ENCODE measurements at regions not wholly inside any gene's neighbourhood (a gene's known extent, or its start where the extent isn't known, plus 50 kb on each side); places are given as distances from the start of the nearest gene placed in this dataset.

DNA sequence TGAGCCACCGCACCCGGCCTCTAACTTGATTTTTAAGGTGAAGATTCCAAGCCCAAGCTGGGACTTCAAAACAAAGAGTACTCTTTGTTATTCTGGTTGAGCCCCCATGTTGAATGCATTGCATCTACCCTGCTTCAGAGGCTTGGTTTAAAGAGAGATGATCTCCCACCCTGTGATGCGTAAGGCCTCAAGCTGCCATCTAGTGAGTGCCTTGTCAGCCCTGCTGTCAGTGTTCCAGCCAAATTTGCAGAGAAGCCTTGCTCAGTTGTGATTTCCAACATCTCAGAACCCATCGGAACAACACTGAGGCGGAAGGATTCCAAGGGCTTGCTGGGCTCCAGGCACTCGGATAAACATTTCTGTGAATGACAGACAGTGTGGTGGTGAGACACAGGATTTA is 210.7 kb upstream of the RGMA start:
- POLR2A ChIA-PET: no interaction called here
- DNase-seq (ENCODE audit: low read depth, low spot score): no peak
- Histone ChIP-seq H3K9me3 (ENCODE audit: control insufficient read depth, insufficient read depth, low read length) (peaks cover 29% of the 10 kb centered on the region), H3K4me3 (ENCODE audit: low read depth, low read length) (no peak overlapping the region), H3K27me3 (ENCODE audit: control insufficient read depth, insufficient read depth, low read length) (no peaks in the 10 kb centered on the region), H3K27ac (ENCODE audit: low read depth, low read length) (no peak overlapping the region)
- TF ChIP-seq, protein P1, sequence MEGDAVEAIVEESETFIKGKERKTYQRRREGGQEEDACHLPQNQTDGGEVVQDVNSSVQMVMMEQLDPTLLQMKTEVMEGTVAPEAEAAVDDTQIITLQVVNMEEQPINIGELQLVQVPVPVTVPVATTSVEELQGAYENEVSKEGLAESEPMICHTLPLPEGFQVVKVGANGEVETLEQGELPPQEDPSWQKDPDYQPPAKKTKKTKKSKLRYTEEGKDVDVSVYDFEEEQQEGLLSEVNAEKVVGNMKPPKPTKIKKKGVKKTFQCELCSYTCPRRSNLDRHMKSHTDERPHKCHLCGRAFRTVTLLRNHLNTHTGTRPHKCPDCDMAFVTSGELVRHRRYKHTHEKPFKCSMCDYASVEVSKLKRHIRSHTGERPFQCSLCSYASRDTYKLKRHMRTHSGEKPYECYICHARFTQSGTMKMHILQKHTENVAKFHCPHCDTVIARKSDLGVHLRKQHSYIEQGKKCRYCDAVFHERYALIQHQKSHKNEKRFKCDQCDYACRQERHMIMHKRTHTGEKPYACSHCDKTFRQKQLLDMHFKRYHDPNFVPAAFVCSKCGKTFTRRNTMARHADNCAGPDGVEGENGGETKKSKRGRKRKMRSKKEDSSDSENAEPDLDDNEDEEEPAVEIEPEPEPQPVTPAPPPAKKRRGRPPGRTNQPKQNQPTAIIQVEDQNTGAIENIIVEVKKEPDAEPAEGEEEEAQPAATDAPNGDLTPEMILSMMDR (IDR thresholded peaks at IDR 0.05; ENCODE audit: low read depth, low read length): no peak
- CTCF ChIA-PET: no interaction called here

GRCh38 chr15:93298901-93299300 is 209.9 kb upstream of the RGMA start:
- Histone ChIP-seq H3K27me3 (ENCODE audit: control insufficient read depth, insufficient read depth, low read length) (no peaks in the 10 kb centered on the region), H3K4me3 (ENCODE audit: low read depth, low read length) (no peak overlapping the region), H3K9me3 (ENCODE audit: control insufficient read depth, insufficient read depth, low read length) (peaks cover 29% of the 10 kb centered on the region), H3K27ac (ENCODE audit: low read depth, low read length) (no peak overlapping the region)
- DNase-seq (ENCODE audit: low read depth, low spot score): no peak
- POLR2A ChIA-PET: no interaction called here
- TF ChIP-seq, protein P1 (IDR thresholded peaks at IDR 0.05; ENCODE audit: low read depth, low read length): no peak
- CTCF ChIA-PET: no interaction called here

DNA sequence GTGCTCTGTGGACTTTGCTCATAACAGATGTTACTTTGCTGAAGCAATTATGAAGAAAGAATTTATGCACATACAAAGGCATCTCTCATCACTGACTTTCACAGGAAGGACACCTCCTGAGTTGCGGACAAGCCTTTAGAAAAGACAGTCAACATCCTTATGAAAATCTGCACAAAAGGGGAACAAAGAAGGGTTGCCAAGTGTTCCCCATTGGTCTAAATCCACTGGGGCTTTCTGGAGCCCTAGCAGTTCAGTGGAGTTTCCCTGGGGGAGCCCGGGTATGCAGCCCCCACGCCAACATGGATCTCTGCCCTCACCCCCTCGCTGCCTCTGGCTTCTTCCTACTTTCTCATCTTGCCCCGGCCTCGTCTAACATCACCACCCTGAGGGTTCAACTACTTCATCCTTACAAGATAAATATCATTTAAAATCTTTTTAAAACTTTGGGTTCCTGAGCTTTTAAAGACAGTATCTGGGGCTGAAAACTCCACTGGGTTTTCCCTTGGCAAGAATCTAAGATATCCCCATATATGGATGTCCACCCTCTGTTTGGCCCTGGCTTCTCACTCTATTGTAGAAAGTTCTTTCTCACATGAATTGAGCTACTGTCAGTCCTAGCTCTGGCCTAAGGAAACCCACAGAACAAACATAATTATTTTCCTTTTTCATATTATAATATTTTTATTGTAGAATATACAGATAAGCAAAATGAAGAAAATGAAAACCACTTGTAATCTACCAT is 207.9 kb upstream of the RGMA start:
- DNase-seq (ENCODE audit: low read depth, low spot score): no peak
- TF ChIP-seq, protein P1 (IDR thresholded peaks at IDR 0.05; ENCODE audit: low read depth, low read length): no peak
- POLR2A ChIA-PET: no interaction called here
- Histone ChIP-seq H3K27me3 (ENCODE audit: control insufficient read depth, insufficient read depth, low read length) (no peaks in the 10 kb centered on the region), H3K9me3 (ENCODE audit: control insufficient read depth, insufficient read depth, low read length) (peaks cover 17% of the 10 kb centered on the region), H3K27ac (ENCODE audit: low read depth, low read length) (no peak overlapping the region), H3K4me3 (ENCODE audit: low read depth, low read length) (no peak overlapping the region)
- CTCF ChIA-PET: no interaction called here

- H3K27me3 ChIP-seq (ENCODE audit: control insufficient read depth, insufficient read depth, low read length): no peaks in the 10 kb centered on the region
- CTCF ChIA-PET: no interaction called here
- peaks cover 20% of the 10 kb centered on the region for H3K9me3 ChIP-seq (ENCODE audit: control insufficient read depth, insufficient read depth, low read length)
- no peak for DNase-seq (ENCODE audit: low read depth, low spot score)
- POLR2A ChIA-PET: no interaction called here
- TF ChIP-seq, protein P1 (IDR thresholded peaks at IDR 0.05; ENCODE audit: low read depth, low read length): no peak
- H3K27ac ChIP-seq (ENCODE audit: low read depth, low read length): no peak overlapping the region
- H3K4me3 ChIP-seq (ENCODE audit: low read depth, low read length): no peak overlapping the region
Observed at GRCh38 chr15:93294896-93295295, 205.9 kb upstream of the RGMA start.

- ChIA-PET CTCF (interaction anchor here (0.6 kb wide), 1 partner anchor 127 kb away, joined by 3 read pairs; no protein-coding TSS in a partner anchor), POLR2A (no interaction called here)
- Histone ChIP-seq H3K27me3 (ENCODE audit: control insufficient read depth, insufficient read depth, low read length) (no peaks in the 10 kb centered on the region), H3K9me3 (ENCODE audit: control insufficient read depth, insufficient read depth, low read length) (peaks cover 21% of the 10 kb centered on the region), H3K27ac (ENCODE audit: low read depth, low read length) (no peak overlapping the region), H3K4me3 (ENCODE audit: low read depth, low read length) (no peak overlapping the region)
- DNase-seq (ENCODE audit: low read depth, low spot score): no peak
- TF ChIP-seq, protein P1 (IDR thresholded peaks at IDR 0.05; ENCODE audit: low read depth, low read length): no peak
Observed at GRCh38 chr15:93294066-93294465, 205.1 kb upstream of the RGMA start.

All from AG04450 (cell line).